Heart right ventricle (tissue), 16 donors: ENCODE measurements at regions not wholly inside any gene's neighbourhood (a gene's known extent, or its start where the extent isn't known, plus 50 kb on each side); places are given as distances from the start of the nearest gene placed in this dataset.

Experiments
- ATAC-seq, 8 donors: fragments of 200-7000 bp; cut with Tn5 transposase; one replicate each; pipeline ENCODE4 v1.9.1; 2020; ENCODE audit warnings: mild to moderate bottlenecking in 8 of 8, moderate library complexity in 8 of 8, moderate number of reproducible peaks in 1 of 8
- DNase-seq, 2 donors: peaks; one replicate each; pipeline ENCODE4 v3.0.0-alpha.2; 2020
- H3K27ac ChIP-seq, 10 donors: fragments of 200-600 bp; sonication (generic) in 2 of 10; one replicate each; pipeline versions ENCODE4 v1.5.0 to v1.8.0; 2020 to 2022; ENCODE audit warnings: mild to moderate bottlenecking in 3 of 10
- H3K27me3 ChIP-seq, 7 donors: fragments of 200-600 bp; one replicate each; pipeline ENCODE4 v1.8.0; 2021 to 2022; ENCODE audit warnings: mild to moderate bottlenecking in 2 of 7
- H3K36me3 ChIP-seq, 9 donors: fragments of 200-600 bp; sonication (generic) in 1 of 9; one replicate each; pipeline versions ENCODE4 v1.5.0 to v1.8.0; 2020 to 2022; ENCODE audit warnings: mild to moderate bottlenecking in 2 of 9
- H3K4me1 ChIP-seq, 9 donors: fragments of 200-600 bp; sonication (generic) in 1 of 9; one replicate each; pipeline versions ENCODE4 v1.5.0 to v1.8.0; 2020 to 2022; ENCODE audit warnings: mild to moderate bottlenecking in 4 of 9
- H3K4me3 ChIP-seq, 10 donors: fragments of 200-600 bp; sonication (generic) in 2 of 10; one replicate each; pipeline versions ENCODE4 v1.5.0 to v1.8.0; 2020 to 2022; ENCODE audit warnings: mild to moderate bottlenecking in 7 of 10, moderate library complexity in 2 of 10
- H3K9me3 ChIP-seq, 11 donors: fragments of 200-600 bp in 10 of 11; sonication (generic) in 2 of 11; one replicate each; pipeline versions ENCODE4 v1.5.0 to v1.8.0; 2013 to 2022; ENCODE audit warnings: mild to moderate bottlenecking in 2 of 11, control low read depth in 1 of 11, moderate library complexity in 1 of 11
- WGBS, 2 donors: extraction: QIAGEN DNeasy Blood & Tissue Kit; methylation state at CpG; one replicate each; pipeline ENCODE4 v1.1.7; 2013; ENCODE audit warnings: inconsistent platforms in 1 of 2; 5-methylcytosine and 5-hydroxymethylcytosine counted together
- intact Hi-C, 10 donors: fragments of 100-400 bp; cut with DNase I; formaldehyde crosslinking; loops; one replicate each; pipeline versions ENCODE4 v1.11.1 to v1.14.2; 2022
- TF ChIP-seq, protein P1 (sequence below), 9 donors: fragments of 200-600 bp; sonication (generic) in 2 of 9; IDR thresholded peaks; one replicate each; pipeline versions ENCODE4 v1.5.0 to v1.8.0; 2021 to 2022; ENCODE audit warnings: antibody characterized with exemption in 9 of 9, mild to moderate bottlenecking in 5 of 9, moderate library complexity in 1 of 9
- donor health status: Arrhythmogenic right ventricular cardiomyopathy.
- donor health status: ischemic (EF 13 %, LVEDD 7.1; RV severe dilation, severe dysfunction).
- donor health status: healthy with polysubstance abuse.
- donor health status: DM: no; HTN: yes; CAD: no.
- donor health status: DM: no; HTN: no; CAD: no.
- donor health status: ischemic (EF 25% LVEDD 6.9; RV normal size, moderate dysfunction).
- donor health status: ischemic (EF 25% LVEDD 5.7; RV mildly dilated, moderate dysfunction).
- donor health status: healthy.
- donor health status: DM: yes; HTN: yes; CAD: no.
- donor health status: Ischemic cardiomyopathy.
- donor health status: ischemic (EF 35%, LVEDD 5.7; RV mildly dilated, moderate dysfunction).
- donor health status: nonischemic (EF 11% LVEDD 7.7; RV severe dilation, severe dysfunction).
- donor health status: DM: yes; HTN: yes; CAD: no.
- donor health status: PGD.
- donor health status: ischemic (EF 29% LVEDD 5.4; RV normal size, mild dysfunction).
- donor health status: nonischemic (EF 23%, LVEDD 6.1; RV moderate dilation, normal function).

DNA sequence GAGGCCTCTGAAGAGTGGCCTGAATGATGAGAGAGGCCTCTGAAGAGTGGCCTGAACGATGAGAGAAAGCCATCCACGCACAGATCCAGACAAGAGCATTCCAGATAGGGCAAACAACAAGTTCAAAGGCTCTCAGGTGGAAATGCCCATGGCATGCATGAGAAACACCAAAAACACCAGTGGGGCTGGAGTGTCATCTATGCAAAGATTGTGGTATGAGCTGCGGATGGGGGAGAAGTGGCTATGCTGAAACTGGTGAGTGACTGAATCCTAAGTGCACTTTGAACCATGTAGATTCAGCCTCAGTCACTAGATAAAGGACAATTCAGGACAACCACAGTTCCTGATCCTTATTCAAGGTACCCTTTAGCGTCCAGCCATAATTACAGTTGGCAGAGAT is 79.4 kb upstream of the GZMB start:
- Histone ChIP-seq H3K36me3 (no peaks in the 10 kb centered on the region), H3K27ac (no peak overlapping the region), H3K9me3 (no peaks in the 10 kb centered on the region), H3K4me1 (peaks cover 0 to 5% (median 0%) of the 10 kb centered on the region in 9 donors), H3K27me3 (peaks cover 0 to 10% (median 0%) of the 10 kb centered on the region in 7 donors), H3K4me3 (no peak overlapping the region)
- intact Hi-C loops: loop anchor here in 7 of 10 donors (5.0 to 10.0 kb wide), 3 partner anchors 439 to 701 kb away; no protein-coding TSS in a partner anchor
- DNase-seq (no peak), ATAC-seq (no peak)
- WGBS, 2 donors: 87 to 92% methylated on average over 4 of the region's 4 CpGs
- TF ChIP-seq, protein P1, sequence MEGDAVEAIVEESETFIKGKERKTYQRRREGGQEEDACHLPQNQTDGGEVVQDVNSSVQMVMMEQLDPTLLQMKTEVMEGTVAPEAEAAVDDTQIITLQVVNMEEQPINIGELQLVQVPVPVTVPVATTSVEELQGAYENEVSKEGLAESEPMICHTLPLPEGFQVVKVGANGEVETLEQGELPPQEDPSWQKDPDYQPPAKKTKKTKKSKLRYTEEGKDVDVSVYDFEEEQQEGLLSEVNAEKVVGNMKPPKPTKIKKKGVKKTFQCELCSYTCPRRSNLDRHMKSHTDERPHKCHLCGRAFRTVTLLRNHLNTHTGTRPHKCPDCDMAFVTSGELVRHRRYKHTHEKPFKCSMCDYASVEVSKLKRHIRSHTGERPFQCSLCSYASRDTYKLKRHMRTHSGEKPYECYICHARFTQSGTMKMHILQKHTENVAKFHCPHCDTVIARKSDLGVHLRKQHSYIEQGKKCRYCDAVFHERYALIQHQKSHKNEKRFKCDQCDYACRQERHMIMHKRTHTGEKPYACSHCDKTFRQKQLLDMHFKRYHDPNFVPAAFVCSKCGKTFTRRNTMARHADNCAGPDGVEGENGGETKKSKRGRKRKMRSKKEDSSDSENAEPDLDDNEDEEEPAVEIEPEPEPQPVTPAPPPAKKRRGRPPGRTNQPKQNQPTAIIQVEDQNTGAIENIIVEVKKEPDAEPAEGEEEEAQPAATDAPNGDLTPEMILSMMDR (IDR thresholded peaks at IDR 0.05): no peak

DNA sequence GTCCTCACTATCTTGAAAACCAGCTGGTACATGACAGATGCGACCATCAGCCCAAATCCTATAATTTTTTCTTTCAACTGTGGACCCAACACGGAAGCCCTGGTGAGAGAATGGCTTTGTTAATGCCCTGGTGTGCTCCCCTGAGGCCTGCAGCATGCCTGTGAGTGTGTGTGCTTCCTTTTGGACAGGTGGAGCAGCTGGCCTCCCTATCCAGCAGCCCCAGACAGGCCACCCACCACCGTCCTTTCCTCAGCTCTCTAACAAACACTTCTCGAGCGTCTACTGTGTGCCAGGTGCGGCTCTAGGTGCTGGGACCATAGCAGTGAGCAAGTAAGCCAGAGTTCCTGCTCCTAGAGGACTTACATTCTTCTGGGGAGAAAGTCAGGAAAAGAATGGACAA is 78.9 kb upstream of the GZMB start:
- Histone ChIP-seq H3K9me3 (no peaks in the 10 kb centered on the region), H3K27ac (no peak overlapping the region), H3K27me3 (peaks cover 0 to 10% (median 0%) of the 10 kb centered on the region in 7 donors), H3K4me3 (no peak overlapping the region), H3K36me3 (no peaks in the 10 kb centered on the region), H3K4me1 (peaks cover 0 to 5% (median 0%) of the 10 kb centered on the region in 9 donors)
- TF ChIP-seq, protein P1 (IDR thresholded peaks at IDR 0.05): no peak
- ATAC-seq (no peak), DNase-seq (no peak)
- 85 to 86% methylated on average over 6 of the region's 6 CpGs for WGBS, 2 donors
- intact Hi-C loops: loop anchor here in 7 of 10 donors (5.0 to 10.0 kb wide), 3 partner anchors 439 to 702 kb away; no protein-coding TSS in a partner anchor

GRCh38 chr14:24712374-24712773 is 78.4 kb upstream of the GZMB start:
- H3K4me1 ChIP-seq: peaks cover 0 to 5% (median 0%) of the 10 kb centered on the region in 9 donors
- ATAC-seq (no peak), DNase-seq (no peak)
- H3K4me3 ChIP-seq: no peak overlapping the region
- H3K27ac ChIP-seq: no peak overlapping the region
- TF ChIP-seq, protein P1 (IDR thresholded peaks at IDR 0.05): no peak
- 81 to 93% methylated on average over 1 of the region's 1 CpG for whole genome bisulfite sequencing, 2 donors
- H3K27me3 ChIP-seq: peaks cover 0 to 6% (median 0%) of the 10 kb centered on the region in 7 donors
- no peaks in the 10 kb centered on the region for H3K36me3 ChIP-seq
- intact Hi-C loops: loop anchor here in 7 of 10 donors (5.0 to 10.0 kb wide), 3 partner anchors 440 to 702 kb away; no protein-coding TSS in a partner anchor
- H3K9me3 ChIP-seq: no peaks in the 10 kb centered on the region

- H3K9me3 ChIP-seq: no peaks in the 10 kb centered on the region
- peak; percentile 22 to 61 for DNase-seq
- TF ChIP-seq, protein P1 (IDR thresholded peaks at IDR 0.05): peak; percentile 68 to 90 (median 84)
- H3K4me3 ChIP-seq: peak overlapping the region in 6 of 10 donors; percentile 19 to 48 (median 38)
- intact Hi-C loops: loop anchor here in 7 of 10 donors (1.0 to 10.0 kb wide), 5 partner anchors 423 to 704 kb away; no protein-coding TSS in a partner anchor
- 37% methylated on average over 16 of the region's 16 CpGs for WGBS, 2 donors
- H3K36me3 ChIP-seq: no peaks in the 10 kb centered on the region
- peak in 7 of 8 donors; percentile 51 to 84 (median 73) for ATAC-seq
- H3K27me3 ChIP-seq: peaks cover 0 to under 1% (median 0%) of the 10 kb centered on the region in 7 donors
- H3K4me1 ChIP-seq: peaks cover 0 to 5% (median 0%) of the 10 kb centered on the region in 9 donors
- H3K27ac ChIP-seq: no peak overlapping the region
These were observed 76.6 kb upstream of the GZMB start for GRCh38 chr14:24710403-24711112.
